ENCODE measurements at regions not wholly inside any gene's neighbourhood (a gene's known extent, or its start where the extent isn't known, plus 50 kb on each side); places are given as distances from the start of the nearest gene placed in this dataset.

DNA sequence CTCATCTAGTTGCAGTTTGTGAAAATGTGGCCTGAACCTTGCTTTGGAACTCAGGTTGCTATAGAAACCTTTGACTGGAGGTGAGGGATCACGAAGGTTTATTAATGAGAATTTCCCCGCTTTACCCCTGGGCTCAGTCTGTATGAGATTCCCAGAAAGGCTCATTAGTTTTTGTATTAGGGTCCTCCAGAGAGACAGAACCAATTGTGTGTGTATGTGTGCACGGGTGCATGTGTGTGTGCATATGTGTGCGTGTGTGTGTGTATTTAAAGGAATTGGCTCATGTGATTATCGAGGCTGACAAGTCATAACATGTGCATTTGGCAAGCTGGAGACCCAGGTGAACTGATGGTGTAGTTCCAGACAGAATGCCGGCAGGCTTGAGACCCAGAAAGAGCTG is 113.8 kb upstream of the DLX2 start:
- TF ChIP-seq, protein P1, sequence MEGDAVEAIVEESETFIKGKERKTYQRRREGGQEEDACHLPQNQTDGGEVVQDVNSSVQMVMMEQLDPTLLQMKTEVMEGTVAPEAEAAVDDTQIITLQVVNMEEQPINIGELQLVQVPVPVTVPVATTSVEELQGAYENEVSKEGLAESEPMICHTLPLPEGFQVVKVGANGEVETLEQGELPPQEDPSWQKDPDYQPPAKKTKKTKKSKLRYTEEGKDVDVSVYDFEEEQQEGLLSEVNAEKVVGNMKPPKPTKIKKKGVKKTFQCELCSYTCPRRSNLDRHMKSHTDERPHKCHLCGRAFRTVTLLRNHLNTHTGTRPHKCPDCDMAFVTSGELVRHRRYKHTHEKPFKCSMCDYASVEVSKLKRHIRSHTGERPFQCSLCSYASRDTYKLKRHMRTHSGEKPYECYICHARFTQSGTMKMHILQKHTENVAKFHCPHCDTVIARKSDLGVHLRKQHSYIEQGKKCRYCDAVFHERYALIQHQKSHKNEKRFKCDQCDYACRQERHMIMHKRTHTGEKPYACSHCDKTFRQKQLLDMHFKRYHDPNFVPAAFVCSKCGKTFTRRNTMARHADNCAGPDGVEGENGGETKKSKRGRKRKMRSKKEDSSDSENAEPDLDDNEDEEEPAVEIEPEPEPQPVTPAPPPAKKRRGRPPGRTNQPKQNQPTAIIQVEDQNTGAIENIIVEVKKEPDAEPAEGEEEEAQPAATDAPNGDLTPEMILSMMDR (IDR thresholded peaks at IDR 0.05; ENCODE audit: poor library complexity): no peak
- TF ChIP-seq EZH2 (IDR thresholded peaks at IDR 0.05; ENCODE audit: borderline replicate concordance) (no peak), EZH2phosphoT487 (IDR thresholded peaks at IDR 0.05; ENCODE audit: low read depth, severe bottlenecking, unreplicated experiment) (no peak)
